Hepatocyte (in vitro differentiated cells): ENCODE measurements at regions not wholly inside any gene's neighbourhood (a gene's known extent, or its start where the extent isn't known, plus 50 kb on each side); places are given as distances from the start of the nearest gene placed in this dataset.

Experiments used
- DNase-seq: peaks from one replicate; pipeline ENCODE4 v3.0.0-alpha.2; 2016; ENCODE audit warnings: low spot score
- H2AFZ ChIP-seq: fragments of 200-600 bp; sonication (generic); 2 replicates; pipeline ENCODE4 v1.6.0; 2016; ENCODE audit warnings: antibody characterized with exemption, mild to moderate bottlenecking
- H3K27ac ChIP-seq: fragments of 200-600 bp; sonication (generic); 2 replicates; pipeline ENCODE4 v1.5.1; 2016; ENCODE audit warnings: mild to moderate bottlenecking
- H3K27me3 ChIP-seq: fragments of 200-600 bp; sonication (generic); 2 replicates; pipeline ENCODE4 v1.6.1; 2016
- H3K36me3 ChIP-seq: fragments of 200-600 bp; sonication (generic); replicated peaks from 2 replicates; pipeline ENCODE4 v1.5.1; 2016; ENCODE audit warnings: low read depth; ENCODE audit not compliant: insufficient read depth
- H3K4me1 ChIP-seq: fragments of 200-600 bp; sonication (generic); 2 replicates; pipeline ENCODE4 v1.5.1; 2016; ENCODE audit warnings: mild to moderate bottlenecking, moderate library complexity; ENCODE audit not compliant: insufficient read depth
- H3K4me2 ChIP-seq: fragments of 200-600 bp; sonication (generic); 2 replicates; pipeline ENCODE4 v1.6.0; 2016
- H3K4me3 ChIP-seq: fragments of 200-600 bp; sonication (generic); 2 replicates; pipeline ENCODE4 v1.5.1; 2016; ENCODE audit warnings: mild to moderate bottlenecking
- H3K79me2 ChIP-seq: fragments of 200-600 bp; sonication (generic); 2 replicates; pipeline ENCODE4 v1.6.0; 2017; ENCODE audit warnings: mild to moderate bottlenecking
- H3K9me2 ChIP-seq: fragments of 200-600 bp; sonication (generic); replicated peaks from 2 replicates; pipeline ENCODE4 v1.6.0; 2017; ENCODE audit warnings: mild to moderate bottlenecking; ENCODE audit not compliant: insufficient read depth
- H3K9me3 ChIP-seq: fragments of 200-600 bp; sonication (generic); 2 replicates; pipeline ENCODE4 v1.5.1; 2016; ENCODE audit warnings: low read depth, mild to moderate bottlenecking
- H4K20me1 ChIP-seq: fragments of 200-600 bp; sonication (generic); 2 replicates; pipeline ENCODE4 v1.6.0; 2016; ENCODE audit warnings: mild to moderate bottlenecking; ENCODE audit not compliant: insufficient read depth, poor library complexity, severe bottlenecking
- EZH2 ChIP-seq: fragments of 200-600 bp; sonication (generic); IDR thresholded peaks from 2 replicates; pipeline ENCODE4 v1.6.1; 2016; ENCODE audit warnings: antibody characterized with exemption, mild to moderate bottlenecking, borderline replicate concordance
- EZH2phosphoT487 ChIP-seq: fragments of 200-600 bp; sonication (generic); IDR thresholded peaks from one replicate; pipeline ENCODE4 v1.6.1; 2018; ENCODE audit warnings: antibody characterized with exemption, mild to moderate bottlenecking, low read depth, moderate library complexity; ENCODE audit not compliant: unreplicated experiment, severe bottlenecking
- WGBS: methylation state at CpG from one replicate; pipeline ENCODE4 v1.1.6; 2016; ENCODE audit warnings: low lambda C conversion rate; ENCODE audit errors: missing lambda C conversion rate; 5-methylcytosine and 5-hydroxymethylcytosine counted together
- TF ChIP-seq, protein P1 (sequence below): fragments of 200-600 bp; sonication (generic); IDR thresholded peaks from 2 replicates; pipeline ENCODE4 v1.5.1; 2016; ENCODE audit warnings: antibody characterized with exemption, mild to moderate bottlenecking; ENCODE audit not compliant: poor library complexity

DNA sequence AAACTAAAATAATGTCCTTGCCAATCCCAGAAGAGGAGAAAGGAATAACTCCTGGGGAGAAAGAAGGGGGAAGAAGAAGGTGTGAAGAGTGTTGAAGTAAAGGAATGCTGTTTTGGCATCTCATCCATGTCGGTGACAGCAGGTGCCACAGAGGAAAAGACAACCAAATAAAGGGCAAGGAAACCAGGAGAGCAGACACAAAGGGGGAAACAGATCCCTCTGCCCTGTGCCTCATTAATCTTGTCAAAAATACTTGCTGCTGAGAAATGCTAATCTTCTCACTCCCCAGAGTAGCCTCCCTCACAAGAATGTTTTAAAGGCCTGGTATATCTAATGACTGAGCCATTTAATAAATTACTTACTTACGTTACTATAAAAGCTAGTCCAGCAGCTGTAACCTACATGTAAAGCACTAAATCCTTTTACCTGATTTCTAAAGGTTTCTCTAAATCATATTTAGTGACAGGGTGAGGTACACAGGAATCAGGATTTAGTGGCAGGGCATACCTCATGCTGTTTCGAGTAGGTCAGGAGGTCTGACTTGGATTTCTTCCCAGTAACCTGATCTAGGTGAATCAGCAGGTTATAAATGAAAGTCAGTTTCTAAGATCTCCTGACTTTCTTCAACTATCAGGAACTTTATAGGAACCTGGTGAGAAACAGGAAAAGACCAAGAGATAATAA is 377.1 kb downstream of the CENPW start:
- Histone ChIP-seq H3K4me3 (no peak overlapping the region), H3K9me3 (no peaks in the 10 kb centered on the region), H3K36me3 (no peaks in the 10 kb centered on the region), H3K27ac (no peak overlapping the region), H3K4me2 (no peak overlapping the region), H2AFZ (no peak overlapping the region), H3K27me3 (no peaks in the 10 kb centered on the region), H4K20me1 (no peaks in the 10 kb centered on the region), H3K4me1 (peaks cover 3% of the 10 kb centered on the region), H3K79me2 (no peaks in the 10 kb centered on the region), H3K9me2 (no peaks in the 10 kb centered on the region)
- no peak for DNase-seq
- TF ChIP-seq EZH2phosphoT487 = no peak
- TF ChIP-seq, protein P1, sequence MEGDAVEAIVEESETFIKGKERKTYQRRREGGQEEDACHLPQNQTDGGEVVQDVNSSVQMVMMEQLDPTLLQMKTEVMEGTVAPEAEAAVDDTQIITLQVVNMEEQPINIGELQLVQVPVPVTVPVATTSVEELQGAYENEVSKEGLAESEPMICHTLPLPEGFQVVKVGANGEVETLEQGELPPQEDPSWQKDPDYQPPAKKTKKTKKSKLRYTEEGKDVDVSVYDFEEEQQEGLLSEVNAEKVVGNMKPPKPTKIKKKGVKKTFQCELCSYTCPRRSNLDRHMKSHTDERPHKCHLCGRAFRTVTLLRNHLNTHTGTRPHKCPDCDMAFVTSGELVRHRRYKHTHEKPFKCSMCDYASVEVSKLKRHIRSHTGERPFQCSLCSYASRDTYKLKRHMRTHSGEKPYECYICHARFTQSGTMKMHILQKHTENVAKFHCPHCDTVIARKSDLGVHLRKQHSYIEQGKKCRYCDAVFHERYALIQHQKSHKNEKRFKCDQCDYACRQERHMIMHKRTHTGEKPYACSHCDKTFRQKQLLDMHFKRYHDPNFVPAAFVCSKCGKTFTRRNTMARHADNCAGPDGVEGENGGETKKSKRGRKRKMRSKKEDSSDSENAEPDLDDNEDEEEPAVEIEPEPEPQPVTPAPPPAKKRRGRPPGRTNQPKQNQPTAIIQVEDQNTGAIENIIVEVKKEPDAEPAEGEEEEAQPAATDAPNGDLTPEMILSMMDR = no peak
- TF ChIP-seq EZH2 = no peak
- 57% methylated on average over 3 of the region's 3 CpGs for WGBS

DNA sequence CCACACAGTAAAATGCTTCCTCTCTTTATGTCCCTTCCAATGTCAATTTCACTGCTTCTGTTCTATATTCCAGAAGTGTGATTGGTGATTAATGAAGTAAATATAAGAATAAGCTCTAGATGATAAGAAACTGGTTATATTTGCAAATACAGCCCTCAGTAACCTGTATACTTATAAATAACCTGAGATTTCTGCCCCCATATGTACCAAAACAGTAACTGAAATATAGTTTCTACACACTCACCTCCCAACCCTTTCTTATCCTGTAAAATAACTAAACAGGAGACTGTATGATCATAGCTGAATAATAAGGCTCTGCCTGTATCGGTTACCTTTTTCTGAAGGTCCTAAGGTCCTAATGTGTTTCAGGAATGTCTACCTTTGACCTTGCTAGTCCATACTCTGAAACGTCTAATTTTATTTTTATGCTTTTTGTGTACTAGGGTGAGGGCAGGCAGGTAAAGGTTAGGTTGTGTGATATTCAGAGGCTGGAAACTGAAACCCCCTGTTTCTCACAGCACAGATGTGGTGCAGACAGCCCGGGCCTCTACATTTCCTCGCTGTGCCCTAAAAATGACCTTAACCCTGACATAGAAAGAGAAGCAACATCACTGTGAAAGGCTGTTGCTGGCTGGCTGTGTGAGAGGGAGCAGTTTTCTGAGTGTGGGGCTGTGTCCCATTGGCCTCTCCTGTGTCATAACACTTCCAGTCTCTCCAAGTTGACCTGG is 378.8 kb downstream of the CENPW start:
- WGBS = 78% methylated on average over 4 of the region's 4 CpGs
- H4K20me1 ChIP-seq = no peaks in the 10 kb centered on the region
- H2AFZ ChIP-seq = no peak overlapping the region
- no peak overlapping the region for H3K4me3 ChIP-seq
- no peaks in the 10 kb centered on the region for H3K36me3 ChIP-seq
- no peak for TF ChIP-seq EZH2phosphoT487
- TF ChIP-seq, protein P1 = no peak
- no peak for TF ChIP-seq EZH2
- peaks cover 3% of the 10 kb centered on the region for H3K4me1 ChIP-seq
- H3K27me3 ChIP-seq = no peaks in the 10 kb centered on the region
- no peak overlapping the region for H3K27ac ChIP-seq
- H3K79me2 ChIP-seq = no peaks in the 10 kb centered on the region
- H3K9me3 ChIP-seq = no peaks in the 10 kb centered on the region
- H3K4me2 ChIP-seq = no peak overlapping the region
- H3K9me2 ChIP-seq = no peaks in the 10 kb centered on the region
- DNase-seq = no peak

DNA sequence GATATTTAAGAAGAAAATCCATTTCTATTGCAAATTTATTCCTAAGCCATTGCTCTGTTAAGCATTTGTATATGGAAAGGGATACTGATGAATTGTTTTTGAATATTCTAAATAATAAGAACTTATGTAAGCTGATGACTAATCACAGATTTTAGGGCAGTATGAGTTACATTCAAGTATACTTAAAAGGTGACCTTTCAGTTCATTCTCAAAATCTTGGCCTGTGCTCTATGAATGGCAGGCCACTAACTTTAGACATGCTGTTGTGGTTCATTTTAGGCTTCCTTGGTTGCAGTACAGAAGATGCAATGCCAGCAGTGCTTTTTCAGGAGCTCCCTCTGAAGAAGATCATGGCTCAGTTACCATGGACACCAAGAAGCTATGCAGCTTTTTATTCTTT is 380.4 kb downstream of the CENPW start:
- TF ChIP-seq EZH2phosphoT487 = no peak
- TF ChIP-seq, protein P1 = no peak
- no peak for TF ChIP-seq EZH2
- no peaks in the 10 kb centered on the region for H3K27me3 ChIP-seq
- H3K4me2 ChIP-seq = no peak overlapping the region

More for the DNA sequence above, 380.4 kb downstream of the CENPW start:
- no peaks in the 10 kb centered on the region for H3K9me3 ChIP-seq
- peaks cover 3% of the 10 kb centered on the region for H3K4me1 ChIP-seq
- no peak overlapping the region for H3K27ac ChIP-seq
- H3K79me2 ChIP-seq = no peaks in the 10 kb centered on the region
- no peaks in the 10 kb centered on the region for H3K36me3 ChIP-seq
- H3K9me2 ChIP-seq = no peaks in the 10 kb centered on the region
- no peak overlapping the region for H2AFZ ChIP-seq
- DNase-seq = no peak
- H3K4me3 ChIP-seq = no peak overlapping the region
- no peaks in the 10 kb centered on the region for H4K20me1 ChIP-seq
